Renal cortex interstitium (tissue), 11 donors: ENCODE measurements at regions not wholly inside any gene's neighbourhood (a gene's known extent, or its start where the extent isn't known, plus 50 kb on each side); places are given as distances from the start of the nearest gene placed in this dataset.

Source experiments
- DNase-seq, 11 donors: peaks; one replicate each; pipeline ENCODE4 v3.0.0-alpha.2; 2013; ENCODE audit warnings: low read depth in 9 of 11, low spot score in 4 of 11; ENCODE audit errors: extremely low read depth in 1 of 11

DNA sequence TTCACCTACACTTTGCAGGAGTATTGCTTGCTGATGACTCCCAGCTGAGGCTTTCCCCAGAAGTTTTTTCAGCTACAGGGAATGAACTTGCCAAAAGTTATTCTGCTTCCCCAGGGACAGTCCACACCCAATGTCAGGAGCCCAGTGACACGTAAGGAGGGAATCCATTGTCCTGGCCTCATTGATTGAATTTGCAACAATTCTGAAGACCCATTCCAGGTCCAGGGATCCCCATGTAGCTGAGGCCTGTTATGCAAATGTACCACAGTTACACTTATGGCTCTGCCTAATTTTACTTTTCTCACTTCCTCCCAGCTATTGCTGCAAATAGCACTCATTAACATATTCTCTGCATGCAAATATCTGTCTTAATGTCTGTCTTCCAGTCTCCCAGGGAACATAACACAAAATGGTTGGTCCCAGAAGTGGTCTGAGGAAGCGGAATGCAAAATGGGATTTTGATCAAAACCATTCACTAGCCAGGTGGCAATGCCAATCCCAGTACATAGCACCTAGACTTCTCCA is 113.7 kb upstream of the ACTRT1 start:
- no peak for DNase-seq

DNA sequence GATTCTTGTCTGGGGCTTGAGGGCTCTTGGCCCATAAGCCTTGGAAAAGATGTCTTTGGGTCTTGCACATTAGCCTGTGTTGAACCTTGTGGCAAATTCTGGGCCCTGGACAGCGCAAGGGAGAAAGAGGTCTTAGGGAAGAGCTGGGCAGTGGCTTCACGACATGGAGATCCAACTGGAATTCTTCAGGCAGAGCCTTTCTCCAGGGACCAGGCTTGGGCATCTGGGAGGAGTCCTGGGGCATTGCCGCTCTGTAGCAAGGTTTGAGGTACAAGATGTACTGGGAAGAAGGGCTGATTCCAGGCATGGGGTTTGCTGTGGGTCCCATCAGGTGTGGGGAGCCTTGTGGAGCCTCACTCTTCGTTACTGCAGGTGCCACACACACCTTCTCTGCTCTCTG is 104.0 kb upstream of the ACTRT1 start:
- DNase-seq = no peak

- no peak for DNase-seq
These were observed 90.5 kb upstream of the ACTRT1 start for GRCh38 chrX:128142745-128143144.

GRCh38 chrX:128106630-128107029 is 54.4 kb upstream of the ACTRT1 start:
- peak in 3 of 11 donors; percentile 1 to 6 (median 1) for DNase-seq

GRCh38 chrX:128105659-128106058 is 53.5 kb upstream of the ACTRT1 start:
- no peak for DNase-seq
